Heart left ventricle (tissue), 16 donors: ENCODE measurements at regions not wholly inside any gene's neighbourhood (a gene's known extent, or its start where the extent isn't known, plus 50 kb on each side); places are given as distances from the start of the nearest gene placed in this dataset.

Experiments
- ATAC-seq, 4 donors: fragments of 200-7000 bp; cut with Tn5 transposase; one replicate each; pipeline ENCODE4 v1.9.1; 2020 to 2022; ENCODE audit warnings: moderate library complexity in 4 of 4, mild to moderate bottlenecking in 3 of 4, moderate number of reproducible peaks in 1 of 4
- DNase-seq, 5 donors: peaks; one replicate each; pipeline ENCODE4 v3.0.0-alpha.2; 2020
- H3K27ac ChIP-seq, 12 donors: fragments of 200-600 bp; sonication (generic) in 4 of 12; one replicate each; pipeline versions ENCODE4 v1.5.0 to v1.8.0; 2016 to 2022; ENCODE audit warnings: mild to moderate bottlenecking in 2 of 12
- H3K27me3 ChIP-seq, 9 donors: fragments of 200-600 bp; sonication (generic) in 2 of 9; one replicate each; pipeline versions ENCODE4 v1.5.1 to v1.8.0; 2016 to 2022; ENCODE audit warnings: mild to moderate bottlenecking in 3 of 9
- H3K36me3 ChIP-seq, 9 donors: fragments of 200-600 bp; sonication (generic) in 2 of 9; one replicate each; pipeline versions ENCODE4 v1.5.0 to v1.8.0; 2018 to 2022; ENCODE audit warnings: mild to moderate bottlenecking in 2 of 9
- H3K4me1 ChIP-seq, 12 donors: fragments of 200-600 bp; sonication (generic) in 4 of 12; one replicate each; pipeline versions ENCODE4 v1.5.0 to v1.8.0; 2016 to 2022; ENCODE audit warnings: mild to moderate bottlenecking in 3 of 12
- H3K4me3 ChIP-seq, 12 donors: fragments of 200-600 bp; sonication (generic) in 4 of 12; one replicate each; pipeline versions ENCODE4 v1.5.0 to v1.8.0; 2017 to 2022; ENCODE audit warnings: mild to moderate bottlenecking in 9 of 12, moderate library complexity in 4 of 12
- H3K9me3 ChIP-seq, 12 donors: fragments of 200-600 bp; sonication (generic) in 4 of 12; one replicate each; pipeline versions ENCODE4 v1.5.0 to v1.8.0; 2016 to 2022; ENCODE audit warnings: mild to moderate bottlenecking in 1 of 12
- POLR2A ChIP-seq, 2 donors: fragments of 450-650 bp; IDR thresholded peaks; one replicate each; pipeline ENCODE4 v1.6.1; 2017; ENCODE audit warnings: antibody characterized with exemption in 2 of 2, mild to moderate bottlenecking in 2 of 2, moderate library complexity in 2 of 2
- WGBS, 4 donors: extraction: QIAGEN DNeasy Blood & Tissue Kit in 2 of 4; methylation state at CpG; one replicate each; pipeline versions ENCODE4 v1.1.5 to v1.1.7; 2013 to 2018; 5-methylcytosine and 5-hydroxymethylcytosine counted together
- intact Hi-C, 10 donors: fragments of 100-400 bp; cut with DNase I; formaldehyde crosslinking; loops; one replicate each; pipeline versions ENCODE4 v1.11.1 to v1.14.2; 2022
- TF ChIP-seq, protein P1 (sequence below), 12 donors: fragments of 200-600 bp; sonication (generic) in 4 of 12; IDR thresholded peaks; one replicate each; pipeline versions ENCODE4 v1.5.0 to v1.8.0; 2018 to 2022; ENCODE audit warnings: antibody characterized with exemption in 12 of 12, mild to moderate bottlenecking in 5 of 12
- donor health status: ischemic (EF 13 %, LVEDD 7.1; RV severe dilation, severe dysfunction).
- donor health status: healthy with polysubstance abuse.
- donor health status: DM: no; HTN: yes; CAD: no.
- donor health status: DM: no; HTN: no; CAD: no.
- donor health status: ischemic (EF 25% LVEDD 6.9; RV normal size, moderate dysfunction).
- donor health status: ischemic (EF 25% LVEDD 5.7; RV mildly dilated, moderate dysfunction).
- donor health status: healthy.
- donor health status: DM: yes; HTN: yes; CAD: no.
- donor health status: ischemic (EF 35%, LVEDD 5.7; RV mildly dilated, moderate dysfunction).
- donor health status: nonischemic (EF 11% LVEDD 7.7; RV severe dilation, severe dysfunction).
- donor health status: DM: yes; HTN: yes; CAD: no.
- donor health status: PGD.
- donor health status: ischemic (EF 29% LVEDD 5.4; RV normal size, mild dysfunction).
- donor health status: nonischemic (EF 23%, LVEDD 6.1; RV moderate dilation, normal function).

DNA sequence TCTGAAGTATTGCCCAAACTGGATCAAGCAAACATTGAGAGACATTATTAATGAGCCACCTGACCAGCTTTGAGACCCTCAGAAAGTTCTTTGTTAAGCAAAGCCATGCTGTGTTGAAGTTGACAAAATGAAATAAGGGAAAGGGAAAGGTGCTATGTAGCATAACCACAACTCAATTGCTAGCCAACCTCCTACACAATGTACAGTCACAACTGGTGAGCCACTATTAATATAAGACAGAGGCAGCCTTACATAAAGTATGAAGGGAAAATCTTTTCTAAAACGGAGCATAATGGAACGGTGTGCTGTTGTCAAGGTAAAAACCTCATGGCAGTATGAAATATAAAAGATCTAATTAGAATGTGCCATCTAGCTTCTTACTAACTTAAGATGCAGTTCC is 375.8 kb upstream of the ST8SIA4 start:
- Histone ChIP-seq H3K4me1 (no peaks in the 10 kb centered on the region), H3K27ac (no peak overlapping the region), H3K4me3 (no peak overlapping the region), H3K27me3 (no peaks in the 10 kb centered on the region), H3K36me3 (no peaks in the 10 kb centered on the region), H3K9me3 (no peaks in the 10 kb centered on the region)
- ATAC-seq (no peak), DNase-seq (no peak)
- intact Hi-C loops: no loop called here
- whole genome bisulfite sequencing, 4 donors: 83 to 90% (median 86%) methylated on average over 2 of the region's 2 CpGs
- TF ChIP-seq, protein P1, sequence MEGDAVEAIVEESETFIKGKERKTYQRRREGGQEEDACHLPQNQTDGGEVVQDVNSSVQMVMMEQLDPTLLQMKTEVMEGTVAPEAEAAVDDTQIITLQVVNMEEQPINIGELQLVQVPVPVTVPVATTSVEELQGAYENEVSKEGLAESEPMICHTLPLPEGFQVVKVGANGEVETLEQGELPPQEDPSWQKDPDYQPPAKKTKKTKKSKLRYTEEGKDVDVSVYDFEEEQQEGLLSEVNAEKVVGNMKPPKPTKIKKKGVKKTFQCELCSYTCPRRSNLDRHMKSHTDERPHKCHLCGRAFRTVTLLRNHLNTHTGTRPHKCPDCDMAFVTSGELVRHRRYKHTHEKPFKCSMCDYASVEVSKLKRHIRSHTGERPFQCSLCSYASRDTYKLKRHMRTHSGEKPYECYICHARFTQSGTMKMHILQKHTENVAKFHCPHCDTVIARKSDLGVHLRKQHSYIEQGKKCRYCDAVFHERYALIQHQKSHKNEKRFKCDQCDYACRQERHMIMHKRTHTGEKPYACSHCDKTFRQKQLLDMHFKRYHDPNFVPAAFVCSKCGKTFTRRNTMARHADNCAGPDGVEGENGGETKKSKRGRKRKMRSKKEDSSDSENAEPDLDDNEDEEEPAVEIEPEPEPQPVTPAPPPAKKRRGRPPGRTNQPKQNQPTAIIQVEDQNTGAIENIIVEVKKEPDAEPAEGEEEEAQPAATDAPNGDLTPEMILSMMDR (IDR thresholded peaks at IDR 0.05): no peak
- TF ChIP-seq POLR2A (IDR thresholded peaks at IDR 0.05): no peak

DNA sequence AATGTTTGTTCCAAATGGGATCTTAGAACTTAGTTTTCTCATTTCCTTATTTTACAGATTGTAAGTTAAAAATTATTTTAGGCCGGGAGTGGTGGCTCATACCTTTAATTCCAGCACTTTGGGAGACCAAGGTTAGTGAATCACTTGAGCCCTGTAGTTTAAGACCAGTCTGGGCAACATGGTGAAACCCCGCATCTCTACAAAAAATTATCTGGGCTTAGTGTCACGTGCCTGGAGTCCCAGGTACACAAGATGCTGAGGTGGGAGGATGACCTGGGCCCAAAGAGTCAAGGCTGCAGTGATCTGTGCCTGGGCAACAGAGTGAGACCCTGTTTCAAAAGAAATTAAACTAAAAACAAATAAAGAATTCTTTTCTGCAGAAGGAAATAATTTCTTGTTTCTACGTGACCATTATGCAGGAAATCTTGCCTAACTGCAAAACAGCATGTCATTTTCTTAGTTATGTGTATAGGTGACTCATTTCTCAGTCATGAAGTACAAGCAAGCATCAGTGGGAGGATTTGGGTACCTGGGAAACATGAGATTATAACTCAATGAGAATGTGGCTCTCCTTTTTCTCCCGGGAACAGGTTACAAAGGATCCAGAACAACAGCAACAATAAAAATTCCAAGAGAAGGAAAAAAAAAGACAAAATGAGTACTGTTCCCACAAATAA is 375.1 kb upstream of the ST8SIA4 start:
- intact Hi-C loops: no loop called here
- Histone ChIP-seq H3K4me3 (no peak overlapping the region), H3K9me3 (no peaks in the 10 kb centered on the region), H3K36me3 (no peaks in the 10 kb centered on the region), H3K4me1 (no peaks in the 10 kb centered on the region), H3K27me3 (no peaks in the 10 kb centered on the region), H3K27ac (no peak overlapping the region)
- 73 to 76% (median 75%) methylated on average over 5 of the region's 5 CpGs for WGBS, 4 donors
- no peak for ATAC-seq
- no peak for DNase-seq
- TF ChIP-seq, protein P1 (IDR thresholded peaks at IDR 0.05): no peak
- TF ChIP-seq POLR2A (IDR thresholded peaks at IDR 0.05): no peak

DNA sequence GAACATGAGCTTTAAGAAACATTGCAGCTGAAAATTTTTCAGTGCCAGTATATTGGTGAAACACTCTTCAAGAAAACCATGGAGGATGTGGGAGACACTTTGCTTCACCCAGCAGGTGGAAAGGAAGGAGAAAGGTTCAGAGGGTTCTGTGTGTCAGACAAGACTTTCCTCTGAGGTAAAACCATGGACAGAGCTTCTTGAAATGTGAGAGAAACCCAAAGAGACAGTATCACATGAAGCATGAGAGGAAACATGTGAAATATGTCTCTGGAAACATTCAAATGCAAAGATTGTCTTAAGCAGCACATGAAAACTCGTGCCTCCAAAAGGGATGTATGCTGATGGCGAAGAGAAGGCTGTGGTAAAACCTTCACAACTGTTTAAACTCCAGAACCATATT is 368.9 kb upstream of the ST8SIA4 start:
- no peaks in the 10 kb centered on the region for H3K4me1 ChIP-seq
- H3K36me3 ChIP-seq: no peaks in the 10 kb centered on the region
- intact Hi-C loops: no loop called here
- H3K4me3 ChIP-seq: no peak overlapping the region
- ATAC-seq (no peak), DNase-seq (no peak)
- no peak for TF ChIP-seq POLR2A (IDR thresholded peaks at IDR 0.05)
- TF ChIP-seq, protein P1 (IDR thresholded peaks at IDR 0.05): no peak
- H3K27ac ChIP-seq: no peak overlapping the region
- 67 to 81% (median 73%) methylated on average over 2 of the region's 2 CpGs for WGBS, 4 donors
- no peaks in the 10 kb centered on the region for H3K27me3 ChIP-seq
- no peaks in the 10 kb centered on the region for H3K9me3 ChIP-seq

DNA sequence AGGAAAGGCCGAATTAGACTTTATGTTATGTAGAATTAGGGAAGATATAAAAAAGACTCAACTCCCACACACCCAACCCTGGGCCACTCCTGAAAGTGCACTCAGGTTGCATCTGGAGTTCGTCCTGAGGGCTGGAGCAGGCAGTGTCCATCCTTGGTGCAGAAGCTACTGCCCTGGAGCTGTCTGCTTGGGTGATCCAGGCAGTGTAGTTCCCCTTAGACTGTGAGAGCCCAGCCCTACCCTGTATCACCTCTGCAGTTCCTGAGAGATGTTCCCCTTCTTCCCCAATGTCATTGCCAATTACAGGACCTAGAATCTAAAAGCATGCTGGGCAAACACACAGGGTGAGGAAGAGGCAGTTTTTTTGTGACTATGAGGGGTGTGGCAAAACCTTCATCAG is 368.3 kb upstream of the ST8SIA4 start:
- no peak for ATAC-seq
- Histone ChIP-seq H3K4me3 (no peak overlapping the region), H3K4me1 (no peaks in the 10 kb centered on the region), H3K27ac (no peak overlapping the region), H3K36me3 (no peaks in the 10 kb centered on the region), H3K9me3 (no peaks in the 10 kb centered on the region), H3K27me3 (no peaks in the 10 kb centered on the region)
- intact Hi-C loops: no loop called here
- WGBS, 4 donors: 65 to 77% (median 73%) methylated on average over 2 of the region's 2 CpGs
- TF ChIP-seq POLR2A (IDR thresholded peaks at IDR 0.05): no peak
- TF ChIP-seq, protein P1 (IDR thresholded peaks at IDR 0.05): no peak
- DNase-seq: no peak
